HG03045 (cell line): ENCODE measurements at regions not wholly inside any gene's neighbourhood (a gene's known extent, or its start where the extent isn't known, plus 50 kb on each side); places are given as distances from the start of the nearest gene placed in this dataset.
"Not testable (repeated sequence)": the region's sequence is repeated elsewhere in the genome, so short reads cannot be mapped to it uniquely, and the experiment has no call there.

Experiments used
- ATAC-seq: cut with Tn5 transposase; IDR thresholded peaks from one replicate; pipeline ENCODE4 v1.9.1; 2021; ENCODE audit warnings: mild to moderate bottlenecking, moderate library complexity; ENCODE audit not compliant: unreplicated experiment

DNA sequence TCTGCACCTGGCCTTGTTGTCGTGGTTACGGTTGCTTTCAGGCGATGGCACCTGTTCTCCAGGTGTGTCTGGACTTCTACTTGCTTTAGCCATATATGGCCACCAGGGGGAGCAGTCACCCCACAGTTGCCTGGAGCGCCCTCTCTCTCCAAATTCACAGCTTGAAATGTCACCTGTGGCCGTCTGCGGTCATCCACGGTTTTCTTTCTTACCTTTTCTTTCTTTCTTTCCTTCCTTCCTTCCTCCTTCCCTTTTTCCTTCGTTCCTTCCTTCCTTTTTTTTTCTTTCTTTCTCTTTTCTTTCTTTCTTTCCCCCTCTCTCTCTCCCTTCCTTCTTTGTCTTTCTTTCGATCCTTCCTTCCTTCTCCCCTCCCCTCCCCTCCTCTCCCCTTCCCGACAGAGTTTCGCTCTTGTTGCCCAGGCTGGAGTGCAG lies 150.5 kb upstream of the VKORC1L1 start:
- peak; percentile 57 for ATAC-seq

DNA sequence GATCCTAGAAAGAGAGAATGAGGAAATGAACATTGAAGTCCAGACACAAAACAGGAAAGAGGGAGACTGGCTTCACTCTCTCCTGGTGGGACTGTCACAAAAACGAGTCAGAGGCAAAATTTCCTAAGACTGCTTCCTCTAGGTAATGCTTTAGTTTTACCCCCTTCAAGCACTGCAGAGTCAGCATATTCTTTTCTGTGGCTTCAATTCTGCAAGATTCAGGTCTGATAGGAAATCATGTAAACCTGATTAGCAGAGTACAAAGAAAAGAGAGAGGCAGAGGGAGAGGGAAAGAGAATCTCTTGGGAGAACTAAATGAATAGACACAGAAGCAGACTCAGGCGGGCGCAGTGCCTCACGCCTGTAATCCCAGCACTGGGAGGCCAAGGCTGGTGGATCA lies 145.7 kb upstream of the VKORC1L1 start:
- not testable (repeated sequence) for ATAC-seq

DNA sequence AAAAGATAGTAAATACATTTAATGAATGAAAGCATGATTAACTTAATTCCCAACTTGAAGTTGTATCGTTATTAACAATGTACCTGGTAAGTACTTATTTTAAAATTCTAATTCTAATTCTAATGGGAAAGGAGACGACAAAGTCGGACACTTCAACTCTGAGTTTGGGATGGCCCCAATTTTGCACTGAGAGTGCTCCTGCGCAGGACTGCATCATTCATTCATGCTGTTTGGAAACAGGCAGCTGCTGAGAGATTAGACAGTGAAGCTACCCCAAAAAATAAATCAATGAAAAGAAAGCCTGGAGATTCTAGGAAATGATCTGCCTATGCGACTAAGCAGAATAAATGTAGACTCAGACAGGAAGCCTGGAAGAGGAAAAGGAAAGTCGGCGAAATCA lies 141.7 kb upstream of the VKORC1L1 start:
- no peak for ATAC-seq

DNA sequence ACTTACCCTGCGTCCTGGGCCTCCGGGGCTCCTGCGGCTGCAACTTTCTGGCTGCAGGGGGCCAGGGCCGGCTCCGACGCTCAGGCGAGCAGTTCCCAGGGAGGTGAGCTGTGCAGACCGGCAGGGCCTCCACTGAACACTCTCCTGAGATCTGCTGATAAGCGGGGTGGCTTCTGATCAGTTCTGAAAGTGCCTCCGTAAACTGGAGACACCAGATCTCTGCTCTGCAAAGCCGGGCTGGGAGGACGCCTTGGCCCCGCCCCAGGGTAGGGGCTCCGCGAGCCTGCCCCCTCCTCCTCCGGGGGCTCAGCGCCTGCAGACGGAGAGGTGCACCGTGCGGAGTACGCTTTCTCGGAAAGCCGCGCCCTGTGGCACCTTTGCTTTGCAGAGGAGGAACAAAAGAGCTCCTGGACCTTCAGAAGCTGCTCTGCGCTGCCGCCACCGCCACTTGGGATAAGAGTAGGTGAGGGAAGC lies 141.3 kb upstream of the VKORC1L1 start:
- ATAC-seq = no peak

DNA sequence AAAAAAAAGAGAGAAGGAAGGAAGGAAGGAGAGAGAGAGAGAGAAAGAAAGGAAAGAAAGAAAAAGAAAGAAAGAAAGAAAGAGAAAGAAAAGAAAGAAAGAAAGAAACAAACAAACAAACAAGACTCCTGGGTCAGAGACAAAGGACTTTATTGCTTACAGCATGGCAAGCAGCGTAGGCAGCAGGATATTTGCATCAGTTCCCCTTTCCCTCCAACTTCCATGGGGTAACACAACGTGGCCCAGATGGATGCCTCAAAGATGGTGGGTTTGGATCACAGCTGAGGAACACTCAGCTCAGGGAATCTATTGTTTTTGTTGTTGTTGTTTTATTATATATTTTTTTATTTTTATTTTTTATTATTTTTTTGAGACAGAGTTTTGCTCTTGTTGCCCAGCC lies 128.5 kb upstream of the VKORC1L1 start:
- no peak for ATAC-seq

DNA sequence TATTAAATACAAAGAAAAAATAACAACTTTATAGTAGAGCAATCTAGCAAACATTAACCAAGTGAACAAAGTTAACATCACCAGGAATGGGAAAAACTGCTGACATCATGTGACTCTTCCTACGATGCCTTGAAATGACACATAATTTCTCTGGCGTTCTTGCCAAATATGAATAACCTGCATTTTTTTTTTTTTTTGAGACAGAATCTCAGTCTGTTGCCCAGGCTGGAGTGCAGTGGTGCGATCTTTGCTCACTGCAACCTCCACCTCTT lies 126.5 kb upstream of the VKORC1L1 start:
- no peak for ATAC-seq

DNA sequence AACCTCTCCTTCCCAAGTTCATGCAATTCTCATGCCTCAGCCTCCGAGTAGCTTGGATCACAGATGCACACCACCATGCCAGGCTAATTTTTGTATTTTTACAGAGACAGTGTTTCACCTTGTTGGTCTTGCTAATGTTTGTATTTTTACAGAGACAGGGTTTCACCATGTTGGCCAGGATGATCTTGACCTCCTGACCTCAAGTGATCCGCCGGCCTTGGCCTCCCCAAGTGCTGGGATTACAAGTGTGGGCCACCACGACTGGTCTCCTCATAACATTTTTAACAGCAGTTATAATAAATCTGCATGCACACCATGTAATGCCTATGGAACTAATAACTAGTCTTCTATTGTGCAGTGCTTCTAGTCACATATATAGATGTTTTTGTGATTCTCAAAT lies 123.8 kb upstream of the VKORC1L1 start:
- no peak for ATAC-seq

DNA sequence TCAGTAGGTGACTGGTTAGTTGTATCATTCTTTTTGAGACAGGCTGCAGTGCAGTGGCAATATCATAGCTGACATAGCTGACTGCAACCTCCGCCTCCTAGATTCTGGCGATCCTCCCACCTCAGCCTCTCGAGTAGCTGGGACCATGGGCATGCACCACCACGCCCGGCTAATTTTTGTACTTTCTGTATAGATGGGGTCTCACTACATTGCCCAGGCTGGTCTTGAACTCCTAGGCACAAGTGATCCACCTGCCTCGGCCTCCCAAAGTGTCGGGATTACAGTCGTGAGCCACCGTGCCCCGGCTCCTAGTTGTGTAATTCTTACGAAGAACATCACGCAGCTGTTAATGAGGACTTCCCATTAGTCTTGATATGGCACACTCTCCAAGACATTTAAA lies 123.4 kb upstream of the VKORC1L1 start:
- no peak for ATAC-seq

DNA sequence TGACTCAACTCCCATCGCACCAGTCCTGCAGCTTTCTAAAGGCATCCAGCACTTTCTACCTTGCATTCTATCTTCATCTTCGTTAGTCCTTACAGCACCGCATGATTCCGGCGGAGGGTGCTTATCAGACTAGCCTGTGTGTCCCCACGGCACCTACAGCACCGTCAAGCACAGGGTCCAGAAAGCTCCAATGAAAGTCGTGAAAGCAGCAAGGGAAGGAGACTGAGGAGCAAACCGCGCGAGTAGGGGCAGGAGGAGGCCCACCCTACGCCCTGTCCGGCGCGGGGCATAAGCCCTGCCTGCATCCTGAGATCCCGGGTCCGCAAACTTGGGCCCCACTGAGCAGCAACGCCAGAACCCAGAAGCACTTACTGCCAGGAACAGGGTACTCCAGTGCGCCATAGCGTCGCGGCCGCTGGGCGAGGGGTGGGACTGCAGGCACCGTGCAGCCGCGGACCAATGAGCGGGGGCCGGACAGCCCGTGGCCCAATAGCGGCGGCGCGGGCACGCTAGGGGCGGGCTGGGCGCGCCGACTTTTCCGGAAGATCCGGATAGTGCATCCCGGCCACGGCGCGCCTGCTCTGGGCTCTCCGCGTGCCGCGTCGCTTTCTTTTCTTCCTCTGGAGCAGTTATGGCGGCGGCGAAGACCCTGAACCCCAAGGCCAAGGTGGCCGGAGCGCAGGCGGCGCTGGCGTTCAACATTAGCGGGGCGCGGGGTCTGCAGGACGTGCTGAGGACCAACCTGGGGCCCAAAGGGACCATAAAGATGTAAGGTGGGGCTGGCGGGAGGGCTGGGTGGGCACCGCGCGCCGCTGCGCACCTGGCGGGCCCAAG lies 122.1 kb upstream of the VKORC1L1 start:
- peak; percentile 99 for ATAC-seq

DNA sequence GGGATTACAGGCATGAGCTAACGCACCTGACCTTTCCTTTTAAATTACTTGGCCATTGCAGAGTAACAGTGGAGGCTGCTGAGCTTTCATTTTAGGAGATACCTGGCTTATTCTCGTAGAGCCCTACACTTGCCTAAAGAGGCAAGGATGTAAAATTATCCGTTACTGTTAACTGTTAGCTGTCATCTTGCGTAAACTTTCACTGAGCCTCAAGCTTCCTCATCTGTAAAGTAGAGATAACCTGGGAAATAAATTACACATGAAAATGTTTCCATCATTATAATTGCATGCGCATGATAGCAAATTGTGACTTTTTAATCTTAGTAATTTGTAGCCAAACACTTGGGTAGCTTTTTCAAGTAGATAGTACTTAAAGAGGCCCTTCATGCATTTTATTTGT lies 118.8 kb upstream of the VKORC1L1 start:
- ATAC-seq = not testable (repeated sequence)

DNA sequence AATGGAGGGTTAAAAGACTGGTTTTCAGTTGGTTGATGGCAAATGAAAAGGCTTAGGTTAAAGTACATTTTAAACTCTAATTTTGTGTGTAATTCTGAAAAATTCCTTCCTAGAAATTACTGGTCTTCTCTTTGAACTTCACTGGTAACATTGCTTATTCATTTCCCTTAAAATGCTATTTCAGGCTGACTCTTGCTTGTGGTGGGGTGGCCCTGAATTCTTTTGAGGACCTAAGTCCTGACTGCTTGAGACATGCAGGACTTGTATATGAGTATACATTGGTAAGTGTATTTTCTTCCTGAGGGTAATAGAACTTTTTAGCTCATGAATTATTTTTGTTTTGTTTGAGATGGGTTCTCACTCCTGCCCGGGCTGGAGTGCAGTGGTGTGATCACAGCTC lies 113.9 kb upstream of the VKORC1L1 start:
- not testable (repeated sequence) for ATAC-seq

DNA sequence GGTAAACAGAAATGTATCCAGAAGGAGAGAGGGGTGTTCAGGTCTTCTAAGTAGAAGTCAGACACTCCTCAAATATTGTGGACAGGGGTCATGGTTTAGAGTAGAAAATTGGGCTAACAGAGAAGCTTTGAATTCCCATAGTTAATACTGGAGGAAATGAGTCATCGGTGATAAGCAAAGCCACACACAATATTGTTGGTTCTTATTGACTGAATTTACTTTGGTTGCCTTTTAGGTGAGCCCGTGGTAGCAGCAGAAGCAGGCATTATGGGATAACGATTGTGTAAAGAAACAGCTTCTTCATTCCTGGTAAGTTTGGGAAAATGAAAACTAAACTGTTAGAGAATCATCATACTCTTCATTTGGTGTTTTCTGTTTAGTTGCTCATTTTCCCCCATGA lies 110.2 kb upstream of the VKORC1L1 start:
- ATAC-seq = not testable (repeated sequence)

DNA sequence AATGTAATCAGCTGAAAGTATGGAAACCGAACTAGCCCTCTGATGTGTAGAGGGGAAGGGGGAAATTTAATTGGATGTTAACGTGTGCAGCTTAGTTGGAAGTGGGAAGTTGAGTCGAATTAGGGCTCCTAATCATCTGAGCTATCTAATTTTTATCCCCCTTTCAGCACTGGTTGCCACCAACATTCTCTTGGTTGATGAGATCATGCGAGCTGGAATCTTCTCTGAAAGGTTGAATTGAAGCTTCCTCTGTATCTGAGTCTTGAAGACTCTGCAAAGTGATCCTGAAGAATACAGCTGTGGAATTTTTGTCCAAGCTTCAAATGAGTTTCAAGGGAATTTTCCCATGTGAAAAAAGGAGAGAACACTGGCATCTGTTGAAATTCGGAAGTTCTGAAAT lies 109.8 kb upstream of the VKORC1L1 start:
- ATAC-seq = not testable (repeated sequence)

DNA sequence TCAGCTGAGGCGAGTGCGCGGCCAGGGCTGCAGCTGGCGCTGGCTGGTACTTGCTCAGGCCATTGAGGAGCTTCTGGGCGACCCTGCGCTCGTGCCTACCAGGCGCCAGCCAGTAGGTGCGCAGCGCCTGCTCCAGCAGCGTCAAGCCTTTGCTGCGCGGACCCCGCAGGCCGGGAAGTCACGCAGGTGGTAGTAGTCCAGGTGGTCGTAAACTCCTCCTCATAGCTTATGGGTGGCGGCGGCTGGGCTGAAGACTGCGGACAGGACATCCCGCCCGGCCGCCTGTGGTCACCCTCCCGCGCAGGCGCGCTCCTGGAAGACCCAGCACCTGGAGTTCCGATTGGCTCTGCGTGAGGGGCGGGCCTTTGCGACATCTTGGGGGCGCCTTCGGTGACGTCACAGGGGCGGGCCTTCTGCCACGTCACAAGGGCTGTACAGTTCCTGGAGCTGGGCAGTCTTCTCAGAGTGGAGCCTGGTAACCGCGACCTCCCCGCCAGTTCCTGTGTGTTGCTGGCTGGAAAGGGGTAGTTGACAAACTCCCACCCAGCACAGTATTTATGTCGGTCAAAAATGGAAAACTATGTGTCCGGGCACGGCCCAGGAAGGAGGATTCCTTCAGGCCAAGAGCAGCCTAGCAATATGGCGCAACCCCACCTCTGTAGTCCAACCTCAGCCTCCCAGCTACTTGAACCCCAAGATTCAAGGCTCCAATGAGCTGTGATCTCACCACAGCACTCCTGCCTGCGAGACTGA lies 102.2 kb upstream of the VKORC1L1 start:
- ATAC-seq = peak; percentile 99

DNA sequence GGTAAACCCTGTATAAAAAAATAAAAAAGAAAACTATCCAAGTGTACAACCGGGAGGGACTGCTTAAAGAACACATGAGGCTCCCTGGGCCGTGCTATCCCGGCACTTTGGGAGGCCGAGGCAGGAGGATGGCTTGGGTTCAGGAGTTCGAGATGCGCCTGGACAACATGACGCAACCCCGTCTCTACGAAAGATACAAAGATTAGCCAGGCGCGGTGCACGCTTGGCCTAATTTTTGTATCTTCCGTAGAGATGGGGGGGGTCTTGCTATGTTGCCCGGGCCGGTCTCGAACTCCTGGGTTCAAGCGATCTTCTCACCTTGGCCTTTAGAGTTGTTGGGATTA lies 101.7 kb upstream of the VKORC1L1 start:
- not testable (repeated sequence) for ATAC-seq

DNA sequence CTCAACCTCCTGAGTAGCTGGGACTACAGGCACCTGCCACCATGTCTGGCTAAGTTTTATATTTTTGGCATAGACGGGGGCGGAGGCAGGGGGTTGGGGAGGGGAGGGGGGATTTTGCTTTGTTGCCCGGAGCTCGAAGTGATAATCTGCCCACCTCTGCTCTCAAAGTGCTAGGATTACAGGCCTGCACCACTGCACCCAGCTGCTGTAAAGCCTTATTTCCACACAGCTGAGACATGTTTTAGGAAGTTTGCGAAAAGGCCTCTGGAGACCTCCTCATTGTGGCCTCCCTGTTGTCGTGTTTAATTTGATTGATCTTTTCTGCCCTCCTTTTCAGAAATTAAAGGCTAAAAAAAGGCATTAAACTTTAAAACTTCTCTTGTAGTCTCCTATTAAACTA lies 96.2 kb upstream of the VKORC1L1 start:
- not testable (repeated sequence) for ATAC-seq

DNA sequence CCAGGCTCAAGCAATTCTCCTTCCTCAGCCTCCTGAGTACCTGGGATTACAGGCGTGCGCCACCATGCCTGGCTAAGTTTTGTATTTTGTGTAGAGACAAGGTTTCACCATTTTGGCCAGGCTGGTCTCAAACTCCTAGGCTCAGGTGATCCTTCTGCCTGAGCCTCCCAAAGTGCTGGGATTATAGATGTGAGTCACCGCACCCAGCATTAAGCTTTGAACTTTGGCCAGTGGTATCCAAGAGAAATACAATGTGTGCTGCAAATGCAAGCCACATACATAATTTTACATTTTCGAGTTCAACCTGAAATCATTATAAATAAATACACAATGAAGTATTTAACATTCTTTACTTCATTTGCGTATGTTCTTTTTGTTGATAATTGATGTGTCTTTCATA lies 82.9 kb upstream of the VKORC1L1 start:
- ATAC-seq = not testable (repeated sequence)

DNA sequence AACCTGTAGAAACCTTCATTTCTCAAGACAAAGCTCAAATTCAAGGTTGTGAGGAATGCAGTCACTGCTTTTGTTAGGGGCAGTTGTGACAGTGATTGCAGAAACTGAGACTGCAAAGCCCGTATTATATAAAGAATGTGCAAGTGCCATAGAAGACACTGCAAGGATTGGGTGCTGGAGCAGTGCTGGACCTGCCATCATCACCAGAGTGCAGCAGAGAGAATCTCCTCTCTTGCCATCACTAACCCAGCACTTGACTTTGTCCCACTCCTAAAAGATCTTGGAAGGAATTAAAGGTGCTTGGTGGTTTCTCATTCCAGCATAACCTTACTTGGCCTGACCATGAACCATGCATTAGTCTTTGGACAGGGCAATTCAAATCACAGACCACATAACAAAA lies 81.1 kb upstream of the VKORC1L1 start:
- ATAC-seq = not testable (repeated sequence)

DNA sequence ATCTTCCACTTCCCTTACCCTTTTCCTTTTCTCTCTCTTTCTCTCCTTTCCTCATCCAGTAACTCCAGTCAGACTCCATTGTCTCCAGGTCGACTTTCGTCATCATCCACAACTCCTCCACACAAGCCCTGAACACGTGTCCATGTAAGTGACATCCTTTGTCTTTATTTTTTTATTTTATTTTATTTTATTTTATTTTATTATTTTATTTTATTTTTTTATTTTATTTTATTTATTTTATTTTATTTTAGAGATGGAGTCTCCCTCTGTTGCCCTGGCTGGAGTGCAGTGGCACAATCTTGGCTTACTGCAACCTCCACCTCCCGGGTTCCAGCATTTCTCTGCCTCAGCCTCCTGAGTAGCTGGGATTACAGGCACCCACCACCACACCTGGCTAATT lies 80.1 kb upstream of the VKORC1L1 start:
- not testable (repeated sequence) for ATAC-seq

DNA sequence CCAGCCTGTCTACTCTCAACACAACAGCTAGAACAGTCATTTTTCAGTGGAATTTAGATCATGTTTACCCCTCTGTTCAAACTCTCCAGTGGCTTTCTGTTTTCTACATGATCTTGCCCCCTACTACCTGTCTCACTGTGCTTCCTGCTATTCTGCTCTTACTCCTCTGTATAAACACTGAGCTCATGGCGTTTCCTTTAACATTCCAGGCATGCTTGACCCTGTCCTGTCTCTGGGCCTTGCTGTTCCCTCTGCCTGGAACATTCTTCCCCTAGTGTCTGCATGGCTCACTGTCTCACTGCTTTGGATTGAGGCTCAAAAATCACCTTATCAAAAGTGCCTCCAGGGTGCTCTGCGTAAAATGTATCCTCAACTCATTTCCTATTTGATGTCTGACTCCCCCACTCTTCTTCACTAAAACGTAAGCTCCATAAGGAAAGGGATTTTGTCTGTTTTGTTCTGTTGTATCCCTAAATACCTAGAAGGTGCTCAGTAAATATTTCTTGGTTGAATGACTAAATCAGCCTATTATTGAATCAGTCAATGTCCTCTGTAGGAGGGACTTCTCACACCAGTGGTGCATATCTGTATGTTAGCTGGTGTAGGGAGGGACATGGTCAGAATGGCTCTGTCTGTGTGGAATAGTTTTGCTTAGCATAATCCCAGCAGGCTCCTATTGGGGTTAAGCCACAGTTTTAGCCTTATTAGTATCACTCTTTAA lies 78.0 kb upstream of the VKORC1L1 start:
- ATAC-seq = not testable (repeated sequence)

DNA sequence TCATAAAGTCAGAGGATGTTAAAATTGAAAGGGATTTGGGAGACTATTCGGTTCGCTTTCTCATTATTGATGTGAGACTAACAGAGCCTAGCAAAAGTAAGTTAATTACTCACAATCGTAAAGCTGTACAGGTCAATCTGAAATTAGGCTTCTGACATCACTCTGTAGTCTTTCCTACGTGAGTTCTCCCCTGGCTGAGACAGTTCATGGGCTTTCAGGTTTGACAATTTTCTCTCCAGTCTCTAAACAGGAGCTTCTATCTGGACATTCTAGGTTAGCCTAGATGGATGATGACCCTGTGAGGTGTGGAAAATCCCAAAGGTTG lies 77.5 kb upstream of the VKORC1L1 start:
- ATAC-seq = not testable (repeated sequence)

DNA sequence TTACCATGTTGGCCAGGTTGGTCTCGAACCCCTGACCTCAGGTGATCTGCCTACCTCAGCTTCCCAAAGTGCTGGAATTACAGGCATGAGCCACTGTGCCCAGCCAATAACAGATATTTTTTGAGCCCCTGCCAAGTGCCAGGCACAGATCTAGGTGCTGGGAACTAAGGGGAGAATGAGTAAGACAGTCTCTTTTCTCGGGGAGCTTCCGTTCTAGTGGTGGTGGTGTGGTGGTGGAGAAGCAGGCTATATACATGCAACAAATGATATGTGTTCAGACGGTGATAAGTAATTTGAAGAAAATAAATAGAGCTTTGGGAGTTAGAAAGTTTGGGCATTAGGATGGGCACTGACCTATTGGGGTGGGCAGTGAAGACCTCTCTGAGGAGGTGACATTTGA lies 76.7 kb upstream of the VKORC1L1 start:
- ATAC-seq = no peak
